ENCODE measurements at regions not wholly inside any gene's neighbourhood (a gene's known extent, or its start where the extent isn't known, plus 50 kb on each side); places are given as distances from the start of the nearest gene placed in this dataset.
A peak's percentile ranks its signal among the peaks of the same experiment; 100 is the strongest.
"Not testable (repeated sequence)": the region's sequence is repeated elsewhere in the genome, so short reads cannot be mapped to it uniquely, and the experiment has no call there.

DNA sequence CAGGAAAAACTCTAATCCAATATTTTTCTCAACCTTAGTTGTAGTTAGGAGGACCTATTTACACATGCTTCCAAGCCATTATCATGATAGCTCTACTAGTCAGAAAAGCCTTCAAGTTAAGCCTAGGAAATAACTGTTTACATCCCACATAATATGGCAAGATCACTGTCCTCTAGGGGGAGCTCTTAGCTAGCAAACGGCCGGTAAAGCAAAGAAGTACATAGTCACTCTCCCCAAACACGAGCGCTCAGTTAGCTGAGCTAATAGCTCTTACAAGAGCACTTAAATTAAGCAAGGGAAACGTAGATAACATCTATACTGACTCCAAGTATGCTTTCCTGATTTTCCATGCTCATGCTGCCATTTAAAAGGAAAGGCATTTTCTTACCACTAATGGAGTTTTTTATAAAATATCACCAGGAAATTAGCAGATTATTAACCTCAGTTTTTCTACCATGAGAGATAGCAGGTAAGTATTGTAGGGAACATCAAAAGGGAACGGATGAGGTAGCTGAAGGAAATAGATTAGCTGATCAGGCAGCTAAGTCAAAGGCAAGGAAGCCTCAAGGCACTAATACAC is 100.6 kb upstream of the PABPC3 start:
- DNase-seq, result peak in 4 of 14 donors; percentile 16 to 65 (median 39)

DNA sequence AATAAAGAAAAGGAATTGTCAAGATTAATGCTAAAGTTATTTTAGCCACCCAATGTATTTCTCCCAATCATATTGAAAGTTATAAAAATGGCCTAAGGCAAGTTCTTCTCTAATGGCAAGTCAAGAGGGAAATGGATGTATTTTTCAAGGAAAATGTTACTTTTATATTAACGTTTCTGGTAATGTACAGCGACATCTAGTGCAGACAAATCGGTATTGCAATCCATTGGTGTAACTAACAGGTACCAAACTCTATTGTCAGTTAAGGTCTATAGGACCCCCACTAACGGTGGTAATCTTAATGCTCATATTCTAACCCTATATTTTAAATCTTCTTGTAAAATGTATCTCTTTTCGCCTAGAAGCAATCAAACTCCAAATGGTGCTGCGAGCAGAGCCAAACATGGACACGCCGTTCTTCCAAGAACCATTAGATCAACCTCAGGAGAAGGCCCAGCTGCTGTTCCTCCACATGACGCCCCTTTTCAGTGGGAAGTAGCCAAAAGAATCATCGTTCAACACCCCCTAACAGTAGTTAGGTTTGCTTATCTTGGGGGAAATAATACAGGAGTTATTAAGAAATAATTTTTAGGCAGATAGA is 98.5 kb upstream of the PABPC3 start:
- DNase-seq, result no peak

DNA sequence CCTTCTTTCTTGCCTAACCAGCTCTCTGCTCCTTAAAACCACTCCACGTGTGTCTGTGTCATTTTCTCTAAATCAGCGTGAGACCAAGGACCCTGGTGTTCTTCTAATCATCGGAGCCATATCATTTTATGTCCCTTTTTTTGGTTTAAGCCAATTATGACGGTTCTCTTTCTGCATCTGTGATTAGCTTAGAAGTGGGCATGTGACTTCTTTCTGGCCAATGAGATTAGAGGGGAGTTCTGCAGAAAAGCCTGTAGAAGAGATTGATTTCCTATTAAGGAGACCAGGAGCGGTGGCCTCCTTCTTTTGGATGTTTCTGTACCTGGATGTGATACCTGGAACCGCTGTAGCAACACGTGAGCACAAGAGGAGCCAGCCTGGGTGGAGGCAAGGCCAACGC is 97.5 kb upstream of the PABPC3 start:
- DNase-seq, result no peak

DNA sequence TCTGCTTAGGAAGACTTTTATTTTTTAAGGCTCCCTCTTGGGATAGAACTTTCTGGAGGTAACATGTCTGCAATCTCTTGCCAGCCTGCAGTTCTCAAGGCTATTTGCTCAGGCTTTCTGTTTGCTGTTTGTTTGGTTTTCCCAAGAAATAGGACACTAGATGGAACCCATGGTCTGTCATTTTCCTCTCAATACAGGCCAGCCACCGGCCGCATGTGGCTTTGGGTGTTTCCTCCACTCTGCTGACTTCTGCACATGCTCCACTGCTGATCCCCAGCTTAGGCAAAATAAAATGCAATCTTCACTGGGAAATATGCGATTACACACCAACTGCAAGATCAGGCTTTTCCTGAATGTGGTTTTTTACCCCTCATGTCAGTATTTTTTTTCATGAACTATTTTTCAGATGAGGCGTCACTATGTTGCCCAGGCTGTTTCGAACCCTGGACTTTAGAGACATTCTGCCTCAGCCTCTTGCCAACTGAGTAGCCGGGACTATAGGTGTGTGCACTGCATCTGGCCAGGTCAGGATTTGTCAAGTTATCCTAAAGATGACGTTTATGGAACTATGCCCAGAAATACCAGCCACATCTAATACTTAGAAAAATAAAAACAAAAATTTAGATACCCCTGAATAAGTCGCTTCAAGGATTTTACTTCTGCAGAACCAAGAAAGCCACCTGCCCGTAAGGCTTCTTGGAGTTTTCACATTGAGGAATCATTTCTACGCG is 94.3 kb upstream of the PABPC3 start:
- DNase-seq, result no peak

DNA sequence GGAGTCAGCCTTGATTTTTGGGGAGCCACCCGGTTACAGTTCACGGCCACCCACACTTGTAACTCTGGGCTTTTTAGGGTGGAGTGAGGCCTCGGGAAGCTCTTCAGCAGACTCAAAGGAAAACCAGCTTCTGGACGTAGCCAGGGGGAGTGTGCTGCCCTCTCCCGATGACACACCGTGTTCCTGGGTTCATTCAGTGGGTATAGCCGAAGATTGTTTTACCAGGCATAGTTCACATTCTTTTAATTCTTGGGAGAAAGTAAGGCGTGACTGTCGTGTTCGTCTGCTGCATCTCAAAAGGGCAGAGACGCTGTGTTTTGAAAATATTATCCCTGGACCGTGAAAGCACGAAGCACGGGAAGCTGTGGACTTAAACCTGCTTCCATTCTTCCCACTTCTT is 93.6 kb upstream of the PABPC3 start:
- DNase-seq, result not testable (repeated sequence)

GRCh38 chr13:25004489-25004888 is 91.4 kb upstream of the PABPC3 start:
- not testable (repeated sequence) for DNase-seq

GRCh38 chr13:25005050-25005497 is 90.9 kb upstream of the PABPC3 start:
- peak in 2 of 14 donors; percentile 16 to 25 for DNase-seq

DNA sequence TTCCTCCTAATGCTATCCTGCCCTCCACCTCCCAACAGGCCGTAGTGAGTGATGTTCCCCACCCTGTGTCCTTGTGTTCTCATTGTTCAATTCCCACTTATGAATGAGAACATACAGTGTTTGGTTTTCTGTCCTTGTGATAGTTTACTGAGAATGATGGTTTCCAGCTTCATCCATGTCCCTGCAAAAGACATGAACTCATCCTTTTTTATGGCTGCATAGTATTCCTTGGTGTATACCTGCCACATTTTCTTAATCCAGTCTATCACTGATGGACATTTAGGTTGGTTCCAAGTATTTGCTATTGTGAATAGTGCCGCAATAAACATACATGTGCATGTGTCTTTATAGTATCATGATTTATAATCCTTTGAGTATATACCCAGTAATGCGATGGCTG is 88.5 kb upstream of the PABPC3 start:
- not testable (repeated sequence) for DNase-seq

DNA sequence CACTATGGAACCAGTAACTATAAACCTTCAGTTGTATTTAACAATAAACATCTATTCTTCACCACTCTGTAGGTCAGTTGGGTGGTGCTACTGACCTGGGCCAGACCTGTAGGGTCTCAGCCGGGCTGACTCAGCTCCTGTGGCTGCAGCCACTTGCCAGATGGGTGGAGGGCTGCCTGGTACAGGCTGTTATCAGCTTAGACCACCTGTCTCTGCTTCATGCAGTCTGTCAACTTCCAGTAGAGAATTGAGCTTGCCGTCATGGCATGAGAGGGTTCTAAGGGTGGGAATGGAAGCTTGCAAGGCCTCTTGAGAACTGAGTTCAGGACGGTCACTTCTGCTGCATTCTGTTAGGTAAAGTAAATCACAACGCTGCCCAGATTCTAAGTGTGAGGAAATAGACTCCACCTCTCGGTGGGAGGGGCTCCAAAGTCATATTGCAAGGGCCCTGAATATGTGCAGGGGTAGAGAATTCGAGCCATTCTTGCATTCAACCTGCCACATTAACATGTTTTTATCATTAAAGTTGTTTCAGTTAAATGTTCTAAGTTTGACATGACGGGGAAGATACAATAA is 81.5 kb upstream of the PABPC3 start:
- not testable (repeated sequence) for DNase-seq

- DNase-seq, result not testable (repeated sequence)
These were observed 78.8 kb upstream of the PABPC3 start for GRCh38 chr13:25017176-25017575.

- DNase-seq, result peak in 4 of 14 donors; percentile 1 to 84 (median 25)
These were observed 77.9 kb upstream of the PABPC3 start for GRCh38 chr13:25017808-25018728.

GRCh38 chr13:25018729-25019115 is 77.2 kb upstream of the PABPC3 start:
- peak in 1 of 14 donors; percentile 39 for DNase-seq

GRCh38 chr13:25019741-25020140 is 76.2 kb upstream of the PABPC3 start:
- not testable (repeated sequence) for DNase-seq

GRCh38 chr13:25024175-25024574 is 71.8 kb upstream of the PABPC3 start:
- DNase-seq, result no peak

- no peak for DNase-seq
These were observed 63.8 kb upstream of the PABPC3 start for GRCh38 chr13:25032160-25032559.

GRCh38 chr13:25034173-25034572 is 61.8 kb upstream of the PABPC3 start:
- DNase-seq, result no peak

GRCh38 chr13:25037057-25037813 is 58.7 kb upstream of the PABPC3 start:
- DNase-seq, result peak in 9 of 14 donors; percentile 3 to 56 (median 17)

GRCh38 chr13:25042151-25042865 is 53.6 kb upstream of the PABPC3 start:
- DNase-seq, result no peak

- no peak for DNase-seq
These were observed 51.9 kb upstream of the PABPC3 start for GRCh38 chr13:25044071-25044470.
